DND-41 (cell line): ENCODE measurements at regions not wholly inside any gene's neighbourhood (a gene's known extent, or its start where the extent isn't known, plus 50 kb on each side); places are given as distances from the start of the nearest gene placed in this dataset.

Experiments
- ATAC-seq: fragments of 200-7000 bp; cut with Tn5 transposase; 3 replicates; pipeline ENCODE4 v1.9.1; 2021; ENCODE audit warnings: low read depth; ENCODE audit not compliant: insufficient read depth
- DNase-seq: peaks from one replicate; pipeline ENCODE4 v3.0.0-alpha.2; 2020
- H2AFZ ChIP-seq: 2 replicates; pipeline ENCODE4 v1.6.0; 2012; ENCODE audit warnings: low read depth, low read length
- H3K27ac ChIP-seq: 2 replicates; pipeline ENCODE4 v1.5.1; 2012; ENCODE audit warnings: low read length, inconsistent platforms
- H3K27me3 ChIP-seq: fragments of 200-600 bp; sonication (generic); 2 replicates; pipeline ENCODE4 v1.6.0; 2012; ENCODE audit warnings: low read length, mild to moderate bottlenecking, inconsistent platforms; ENCODE audit not compliant: insufficient read depth, poor library complexity
- H3K36me3 ChIP-seq: 2 replicates; pipeline ENCODE4 v1.5.1; 2012; ENCODE audit warnings: low read length, inconsistent platforms; ENCODE audit not compliant: insufficient read depth
- H3K4me1 ChIP-seq: 2 replicates; pipeline ENCODE4 v1.5.1; 2012; ENCODE audit warnings: mild to moderate bottlenecking, low read length; ENCODE audit not compliant: insufficient read depth
- H3K4me2 ChIP-seq: 2 replicates; pipeline ENCODE4 v1.6.0; 2012; ENCODE audit warnings: mild to moderate bottlenecking, moderate library complexity, low read length, inconsistent platforms; ENCODE audit not compliant: insufficient read depth
- H3K4me3 ChIP-seq, 2 experiments: fragments of 200-600 bp in 1 of 2; shearing (Covaris generic) in 1 of 2; 2 replicates each; pipeline ENCODE4 v1.5.1; 2012 to 2016; ENCODE audit warnings: inconsistent platforms in 2 of 2, low read length in 2 of 2, mild to moderate bottlenecking in 2 of 2, low read depth in 1 of 2, moderate library complexity in 1 of 2
- H3K79me2 ChIP-seq: 2 replicates; pipeline ENCODE4 v1.6.0; 2012; ENCODE audit warnings: low read length, inconsistent platforms; ENCODE audit not compliant: insufficient read depth
- H3K9ac ChIP-seq: 2 replicates; pipeline ENCODE4 v1.6.0; 2012; ENCODE audit warnings: low read depth, mild to moderate bottlenecking, inconsistent platforms, low read length, moderate library complexity
- H3K9me3 ChIP-seq: 2 replicates; pipeline ENCODE4 v1.5.1; 2012; ENCODE audit warnings: low read length, moderate library complexity, mild to moderate bottlenecking, inconsistent platforms; ENCODE audit not compliant: insufficient read depth, severe bottlenecking
- H4K20me1 ChIP-seq: 2 replicates; pipeline ENCODE4 v1.6.0; 2012; ENCODE audit warnings: low read length; ENCODE audit not compliant: insufficient read depth
- CTCF ChIP-seq: IDR thresholded peaks from 2 replicates; pipeline ENCODE4 v1.5.1; 2012; ENCODE audit warnings: borderline replicate concordance, low read length, moderate library complexity, mild to moderate bottlenecking; ENCODE audit not compliant: poor library complexity, severe bottlenecking; ENCODE audit errors: extremely low read depth
- EZH2 ChIP-seq: IDR thresholded peaks from 3 replicates; pipeline ENCODE4 v1.6.1; 2012; ENCODE audit warnings: borderline replicate concordance, low read depth, mild to moderate bottlenecking, moderate library complexity, low read length, inconsistent platforms; ENCODE audit not compliant: severe bottlenecking

GRCh38 chr4:189073739-189074138 lies 866.9 kb upstream of the FRG1 start:
- no peak for ATAC-seq
- H2AFZ ChIP-seq = no peak overlapping the region

GRCh38 chr4:189081826-189082225 lies 858.8 kb upstream of the FRG1 start:
- no peaks in the 10 kb centered on the region for H3K9me3 ChIP-seq
- ATAC-seq (no peak), DNase-seq (no peak)
- no peaks in the 10 kb centered on the region for H3K4me1 ChIP-seq
- TF ChIP-seq EZH2 (no peak), CTCF (no peak)
- H2AFZ ChIP-seq = no peak overlapping the region
- H3K4me3 ChIP-seq = no peak overlapping the region
- H3K4me2 ChIP-seq = no peak overlapping the region
- no peak overlapping the region for H3K9ac ChIP-seq
- no peaks in the 10 kb centered on the region for H3K27me3 ChIP-seq
- no peaks in the 10 kb centered on the region for H3K79me2 ChIP-seq
- no peaks in the 10 kb centered on the region for H3K36me3 ChIP-seq
- H4K20me1 ChIP-seq = no peaks in the 10 kb centered on the region
- H3K27ac ChIP-seq = no peak overlapping the region

More at GRCh38 chr4:189073739-189074138, 866.9 kb upstream of the FRG1 start:
- Histone ChIP-seq H3K4me1 (no peaks in the 10 kb centered on the region), H3K27ac (no peak overlapping the region), H3K9ac (no peak overlapping the region), H3K9me3 (no peaks in the 10 kb centered on the region), H3K4me2 (no peak overlapping the region), H3K4me3 (no peak overlapping the region), H3K36me3 (no peaks in the 10 kb centered on the region), H3K79me2 (no peaks in the 10 kb centered on the region), H4K20me1 (no peaks in the 10 kb centered on the region), H3K27me3 (no peaks in the 10 kb centered on the region)
- TF ChIP-seq EZH2 = no peak
- TF ChIP-seq CTCF = no peak
- DNase-seq = no peak

- no peaks in the 10 kb centered on the region for H3K27me3 ChIP-seq
- DNase-seq = no peak
- no peak overlapping the region for H3K27ac ChIP-seq
- H3K79me2 ChIP-seq = no peaks in the 10 kb centered on the region
- H3K9me3 ChIP-seq = no peaks in the 10 kb centered on the region
- no peak overlapping the region for H3K9ac ChIP-seq
- TF ChIP-seq EZH2 (no peak), CTCF (no peak)
- no peak overlapping the region for H3K4me3 ChIP-seq
- no peaks in the 10 kb centered on the region for H4K20me1 ChIP-seq
- no peak for ATAC-seq
- H3K4me2 ChIP-seq = no peak overlapping the region
- no peaks in the 10 kb centered on the region for H3K36me3 ChIP-seq
- H3K4me1 ChIP-seq = no peaks in the 10 kb centered on the region
- no peak overlapping the region for H2AFZ ChIP-seq
Measured at GRCh38 chr4:189083769-189084168, 856.9 kb upstream of the FRG1 start.

GRCh38 chr4:189084671-189085070 lies 856.0 kb upstream of the FRG1 start:
- ATAC-seq (no peak), DNase-seq (no peak)
- Histone ChIP-seq H3K27me3 (no peaks in the 10 kb centered on the region), H2AFZ (no peak overlapping the region), H3K9ac (no peak overlapping the region), H3K27ac (no peak overlapping the region), H3K4me3 (no peak overlapping the region), H3K79me2 (no peaks in the 10 kb centered on the region), H3K9me3 (no peaks in the 10 kb centered on the region), H4K20me1 (no peaks in the 10 kb centered on the region), H3K36me3 (no peaks in the 10 kb centered on the region), H3K4me1 (no peaks in the 10 kb centered on the region), H3K4me2 (no peak overlapping the region)
- TF ChIP-seq CTCF (no peak), EZH2 (no peak)
